Ovary (tissue), 7 donors: ENCODE measurements at regions not wholly inside any gene's neighbourhood (a gene's known extent, or its start where the extent isn't known, plus 50 kb on each side); places are given as distances from the start of the nearest gene placed in this dataset.

Source experiments
- DNase-seq, 5 donors: peaks; one replicate each; pipeline ENCODE4 v3.0.0-alpha.2; 2019 to 2020
- H3K27ac ChIP-seq, 2 donors: fragments of 200-600 bp; one replicate each; pipeline versions ENCODE4 v1.5.1 to v1.8.0; 2019 to 2022
- H3K27me3 ChIP-seq: fragments of 200-600 bp; one replicate; pipeline ENCODE4 v1.8.0; 2022
- H3K36me3 ChIP-seq: fragments of 200-600 bp; sonication (generic); one replicate; pipeline ENCODE4 v1.5.1; 2019
- H3K4me1 ChIP-seq: one replicate; pipeline ENCODE4 v1.8.1; 2013; ENCODE audit warnings: mild to moderate bottlenecking, moderate library complexity; ENCODE audit not compliant: insufficient read depth
- H3K4me3 ChIP-seq: fragments of 200-600 bp; sonication (generic); one replicate; pipeline ENCODE4 v1.5.1; 2017
- H3K9me3 ChIP-seq, 2 donors: fragments of 200-600 bp in 1 of 2; sonication (generic) in 1 of 2; one replicate each; pipeline versions ENCODE4 v1.5.1 to v1.8.1; 2013 to 2019; ENCODE audit warnings: mild to moderate bottlenecking in 1 of 2, moderate library complexity in 1 of 2
- EP300 ChIP-seq: sonication (generic); formaldehyde crosslinking; IDR thresholded peaks from one replicate; pipeline ENCODE4 v1.6.1; 2017; ENCODE audit warnings: antibody characterized with exemption
- POLR2A ChIP-seq: fragments of 450-650 bp; IDR thresholded peaks from one replicate; pipeline ENCODE4 v1.6.1; 2017; ENCODE audit warnings: antibody characterized with exemption, mild to moderate bottlenecking, moderate library complexity
- WGBS, 3 donors: extraction: QIAGEN DNeasy Blood & Tissue Kit in 1 of 3; methylation state at CpG; one replicate each; pipeline versions ENCODE4 v1.1.5 to v1.1.7; 2013 to 2017; 5-methylcytosine and 5-hydroxymethylcytosine counted together
- intact Hi-C, 4 donors: fragments of 100-400 bp; cut with DNase I; formaldehyde crosslinking; loops; one replicate each; pipeline versions ENCODE4 v1.11.0 to v1.15.1; 2022 to 2023
- TF ChIP-seq, protein P1 (sequence below), 3 donors: fragments of 450-650 bp in 2 of 3; fragments of 200-600 bp in 1 of 3; IDR thresholded peaks; one replicate each; pipeline versions ENCODE4 v1.5.1 to v1.8.0; 2016 to 2022; ENCODE audit warnings: antibody characterized with exemption in 3 of 3, mild to moderate bottlenecking in 1 of 3
- donor health status: DM: no; HTN: no; CAD: no; lungs with moderate emphysema.
- donor health status: DM: no; HTN: no; CAD: no.
- donor health status: Bipolar disorder and iron deficiency.
- donor health status: DM: no; HTN: no; CAD: no.
- donor health status: DM: yes; HTN: yes; CAD: no.

DNA sequence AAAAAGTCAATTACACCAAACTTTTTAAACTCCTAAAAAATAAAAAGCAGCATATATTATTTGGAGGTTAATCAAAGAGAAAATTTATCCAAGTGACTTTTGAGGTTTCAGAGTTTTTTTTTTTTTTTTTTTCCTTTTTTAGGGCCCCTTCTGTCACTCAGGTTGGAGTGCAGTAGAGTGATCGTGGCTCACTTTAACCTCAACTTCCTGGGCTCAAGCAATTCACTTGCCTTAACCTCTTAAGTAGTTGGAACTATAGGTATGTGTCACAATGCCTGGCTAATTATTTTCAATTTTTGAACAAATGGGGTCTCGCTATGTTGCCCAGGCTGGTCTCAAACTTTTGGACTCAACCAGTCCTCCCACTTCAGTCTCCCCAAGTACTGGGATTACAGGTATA is 241.7 kb upstream of the HSFY2 start:
- DNase-seq = no peak
- Histone ChIP-seq H3K27ac (no peak overlapping the region), H3K4me1 (no peaks in the 10 kb centered on the region), H3K36me3 (no peaks in the 10 kb centered on the region), H3K4me3 (no peak overlapping the region), H3K9me3 (no peaks in the 10 kb centered on the region), H3K27me3 (no peaks in the 10 kb centered on the region)
- no CpG with 5 or more reads among the region's 2 CpGs for WGBS, 3 donors
- intact Hi-C loops = no loop called here
- TF ChIP-seq EP300 (no peak), POLR2A (no peak)
- TF ChIP-seq, protein P1, sequence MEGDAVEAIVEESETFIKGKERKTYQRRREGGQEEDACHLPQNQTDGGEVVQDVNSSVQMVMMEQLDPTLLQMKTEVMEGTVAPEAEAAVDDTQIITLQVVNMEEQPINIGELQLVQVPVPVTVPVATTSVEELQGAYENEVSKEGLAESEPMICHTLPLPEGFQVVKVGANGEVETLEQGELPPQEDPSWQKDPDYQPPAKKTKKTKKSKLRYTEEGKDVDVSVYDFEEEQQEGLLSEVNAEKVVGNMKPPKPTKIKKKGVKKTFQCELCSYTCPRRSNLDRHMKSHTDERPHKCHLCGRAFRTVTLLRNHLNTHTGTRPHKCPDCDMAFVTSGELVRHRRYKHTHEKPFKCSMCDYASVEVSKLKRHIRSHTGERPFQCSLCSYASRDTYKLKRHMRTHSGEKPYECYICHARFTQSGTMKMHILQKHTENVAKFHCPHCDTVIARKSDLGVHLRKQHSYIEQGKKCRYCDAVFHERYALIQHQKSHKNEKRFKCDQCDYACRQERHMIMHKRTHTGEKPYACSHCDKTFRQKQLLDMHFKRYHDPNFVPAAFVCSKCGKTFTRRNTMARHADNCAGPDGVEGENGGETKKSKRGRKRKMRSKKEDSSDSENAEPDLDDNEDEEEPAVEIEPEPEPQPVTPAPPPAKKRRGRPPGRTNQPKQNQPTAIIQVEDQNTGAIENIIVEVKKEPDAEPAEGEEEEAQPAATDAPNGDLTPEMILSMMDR (IDR thresholded peaks at IDR 0.05) = no peak

GRCh38 chrY:19012985-19013384 is 239.4 kb upstream of the HSFY2 start:
- Histone ChIP-seq H3K36me3 (no peaks in the 10 kb centered on the region), H3K27me3 (no peaks in the 10 kb centered on the region), H3K4me1 (no peaks in the 10 kb centered on the region), H3K4me3 (no peak overlapping the region), H3K27ac (no peak overlapping the region), H3K9me3 (no peaks in the 10 kb centered on the region)
- intact Hi-C loops = no loop called here
- WGBS, 3 donors = no CpG with 5 or more reads among the region's 2 CpGs
- DNase-seq = no peak
- TF ChIP-seq POLR2A = no peak
- TF ChIP-seq, protein P1 (IDR thresholded peaks at IDR 0.05) = no peak
- TF ChIP-seq EP300 = no peak

- WGBS, 3 donors = no CpG with 5 or more reads among the region's 3 CpGs
- DNase-seq = no peak
- no peaks in the 10 kb centered on the region for H3K36me3 ChIP-seq
- H3K27ac ChIP-seq = no peak overlapping the region
- H3K4me1 ChIP-seq = no peaks in the 10 kb centered on the region
- intact Hi-C loops = no loop called here
- H3K27me3 ChIP-seq = no peaks in the 10 kb centered on the region
- no peaks in the 10 kb centered on the region for H3K9me3 ChIP-seq
- H3K4me3 ChIP-seq = no peak overlapping the region
- TF ChIP-seq POLR2A = no peak
These were observed 238.1 kb upstream of the HSFY2 start for GRCh38 chrY:19011605-19012090.

GRCh38 chrY:19006234-19006633 is 232.7 kb upstream of the HSFY2 start:
- Histone ChIP-seq H3K4me1 (no peaks in the 10 kb centered on the region), H3K27me3 (no peaks in the 10 kb centered on the region), H3K27ac (no peak overlapping the region), H3K9me3 (no peaks in the 10 kb centered on the region), H3K4me3 (no peak overlapping the region), H3K36me3 (no peaks in the 10 kb centered on the region)
- DNase-seq = no peak
- TF ChIP-seq EP300 (no peak), POLR2A (no peak)
- TF ChIP-seq, protein P1 (IDR thresholded peaks at IDR 0.05) = no peak
- intact Hi-C loops = no loop called here
- WGBS, 3 donors = no CpG with 5 or more reads among the region's 2 CpGs

GRCh38 chrY:19005579-19005978 is 232.0 kb upstream of the HSFY2 start:
- Histone ChIP-seq H3K4me3 (no peak overlapping the region), H3K9me3 (no peaks in the 10 kb centered on the region), H3K36me3 (no peaks in the 10 kb centered on the region), H3K27ac (no peak overlapping the region), H3K27me3 (no peaks in the 10 kb centered on the region), H3K4me1 (no peaks in the 10 kb centered on the region)
- TF ChIP-seq POLR2A = no peak
- TF ChIP-seq, protein P1 (IDR thresholded peaks at IDR 0.05) = no peak
- no peak for TF ChIP-seq EP300
- no peak for DNase-seq
- WGBS, 3 donors = no CpG with 5 or more reads among the region's 7 CpGs
- intact Hi-C loops = no loop called here
